IMR-90 (cell line): ENCODE measurements at regions not wholly inside any gene's neighbourhood (a gene's known extent, or its start where the extent isn't known, plus 50 kb on each side); places are given as distances from the start of the nearest gene placed in this dataset.

Experiments
- ATAC-seq: fragments of 200-7000 bp; cut with Tn5 transposase; 2 replicates; pipeline ENCODE4 v1.9.1; 2020; ENCODE audit warnings: low read depth, mild to moderate bottlenecking, moderate library complexity
- BruUV-seq: library from RNA; stranded (reverse); fragments of 400-500 nt; replicated peaks from 2 replicates; lab custom pipeline; 2021; lab: Mats Ljungman, UMichigan
- CTCF ChIA-PET: fragments of 300-600 bp; formaldehyde crosslinking; extraction: SDS; loops from one replicate; lab custom pipeline; 2021; ENCODE audit warnings: antibody characterized with exemption; lab: Yijun Ruan, JAX
- POLR2A ChIA-PET: fragments of 300-600 bp; sonication (Branson Sonifier 250); formaldehyde crosslinking; loops from one replicate; lab custom pipeline; 2022; ENCODE audit warnings: antibody characterized with exemption; ENCODE audit not compliant: unreplicated experiment; lab: Charles Lee
- DNase-seq: peaks from one replicate; pipeline ENCODE4 v3.0.0; 2013
- H2AFZ ChIP-seq: replicated peaks from 2 replicates; pipeline ENCODE3; 2013; ENCODE audit warnings: low read length, mild to moderate bottlenecking; ENCODE audit not compliant: poor library complexity
- H2AK5ac ChIP-seq: 2 replicates; pipeline ENCODE4 v1.6.1; 2013; ENCODE audit warnings: low read depth, low read length, inconsistent platforms
- H2AK9ac ChIP-seq: replicated peaks from 2 replicates; pipeline ENCODE3; 2013; ENCODE audit warnings: mild to moderate bottlenecking, low read depth, low read length, moderate library complexity; ENCODE audit not compliant: poor library complexity
- H2BK120ac ChIP-seq: 2 replicates; pipeline ENCODE4 v1.6.1; 2013; ENCODE audit warnings: low read depth, low read length, inconsistent platforms
- H2BK15ac ChIP-seq: 3 replicates; pipeline ENCODE4 v1.6.1; 2013; ENCODE audit warnings: low read depth, low read length, inconsistent platforms
- H2BK20ac ChIP-seq: 2 replicates; pipeline ENCODE4 v1.6.1; 2013; ENCODE audit warnings: low read depth, mild to moderate bottlenecking, inconsistent platforms, low read length, moderate library complexity
- H2BK5ac ChIP-seq: 2 replicates; pipeline ENCODE4 v1.6.1; 2013; ENCODE audit warnings: mild to moderate bottlenecking, low read depth, low read length, inconsistent platforms; ENCODE audit not compliant: poor library complexity, severe bottlenecking
- H3K14ac ChIP-seq: replicated peaks from 2 replicates; pipeline ENCODE4 v1.6.1; 2013; ENCODE audit warnings: low read depth, low read length, inconsistent platforms
- H3K18ac ChIP-seq: 2 replicates; pipeline ENCODE4 v1.6.1; 2013; ENCODE audit warnings: low read depth, low read length, control low read depth
- H3K23ac ChIP-seq: 2 replicates; pipeline ENCODE4 v1.6.1; 2013; ENCODE audit warnings: low read depth, low read length, inconsistent platforms
- H3K27ac ChIP-seq: 2 replicates; pipeline ENCODE4 v1.5.1; 2013; ENCODE audit warnings: mild to moderate bottlenecking, control low read depth, low read length; ENCODE audit not compliant: insufficient read depth
- H3K27me3 ChIP-seq: 2 replicates; pipeline ENCODE4 v1.6.1; 2013; ENCODE audit warnings: low read length; ENCODE audit not compliant: control insufficient read depth, insufficient read depth
- H3K36me3 ChIP-seq: 2 replicates; pipeline ENCODE4 v1.6.1; 2013; ENCODE audit warnings: low read length, mixed read lengths; ENCODE audit not compliant: control insufficient read depth, insufficient read depth
- H3K4ac ChIP-seq: 2 replicates; pipeline ENCODE4 v1.6.1; 2013; ENCODE audit warnings: low read depth, low read length, inconsistent platforms
- H3K4me1 ChIP-seq: 2 replicates; pipeline ENCODE4 v1.6.1; 2013; ENCODE audit warnings: low read length, mixed read lengths; ENCODE audit not compliant: control insufficient read depth, insufficient read depth
- H3K4me2 ChIP-seq: 2 replicates; pipeline ENCODE4 v1.6.1; 2013; ENCODE audit warnings: low read depth, mild to moderate bottlenecking, control low read depth, low read length, moderate library complexity
- H3K4me3 ChIP-seq: 2 replicates; pipeline ENCODE4 v1.5.1; 2013; ENCODE audit warnings: low read depth, mild to moderate bottlenecking, control low read depth, low read length, moderate library complexity; ENCODE audit not compliant: insufficient read depth
- H3K56ac ChIP-seq: 2 replicates; pipeline ENCODE4 v1.6.1; 2013; ENCODE audit warnings: low read length, inconsistent platforms; ENCODE audit not compliant: insufficient read depth; ENCODE audit errors: extremely low read depth
- H3K79me1 ChIP-seq, 2 experiments: 2 replicates each; pipeline ENCODE4 v1.6.1; 2013; ENCODE audit warnings: low read length in 2 of 2, inconsistent platforms in 1 of 2, low read depth in 1 of 2
- H3K9ac ChIP-seq: 2 replicates; pipeline ENCODE4 v1.6.1; 2013; ENCODE audit warnings: low read depth, low read length, control low read depth
- H3K9me1 ChIP-seq: 2 replicates; pipeline ENCODE4 v1.6.1; 2013; ENCODE audit warnings: low read length, inconsistent platforms; ENCODE audit not compliant: insufficient read depth
- H3K9me3 ChIP-seq: 2 replicates; pipeline ENCODE4 v1.6.1; 2013; ENCODE audit warnings: low read length; ENCODE audit not compliant: control insufficient read depth, insufficient read depth
- H4K20me1 ChIP-seq: 2 replicates; pipeline ENCODE4 v1.6.1; 2013; ENCODE audit warnings: low read length, inconsistent platforms; ENCODE audit not compliant: insufficient read depth
- H4K5ac ChIP-seq: 2 replicates; pipeline ENCODE4 v1.6.1; 2013; ENCODE audit warnings: mild to moderate bottlenecking, low read depth, low read length, control low read depth
- H4K8ac ChIP-seq, 2 experiments: 2 replicates each; pipeline ENCODE4 v1.6.1; 2013; ENCODE audit warnings: low read depth in 2 of 2, low read length in 2 of 2, control low read depth in 1 of 2, inconsistent platforms in 1 of 2
- H4K91ac ChIP-seq: 2 replicates; pipeline ENCODE4 v1.6.1; 2013; ENCODE audit warnings: low read depth, low read length, inconsistent platforms; ENCODE audit not compliant: insufficient read depth
- BHLHE40 ChIP-seq: fragments of 150-350 bp; IDR thresholded peaks from 2 replicates; pipeline ENCODE4 v1.6.1; 2016; ENCODE audit warnings: mild to moderate bottlenecking, low read depth, low read length
- CEBPB ChIP-seq: IDR thresholded peaks from 2 replicates; pipeline ENCODE4 v1.6.1; 2012; ENCODE audit warnings: low read depth, low read length, improper control_type of control experiment
- CHD1 ChIP-seq: IDR thresholded peaks from 2 replicates; pipeline ENCODE4 v1.6.1; 2012; ENCODE audit warnings: low read depth, low read length, improper control_type of control experiment
- CTCF ChIP-seq: conservative IDR thresholded peaks from 2 replicates; pipeline ENCODE4 v1.5.1; 2012; ENCODE audit warnings: mild to moderate bottlenecking, low read depth, low read length, improper control_type of control experiment
- ELK1 ChIP-seq: fragments of 150-350 bp; IDR thresholded peaks from 2 replicates; pipeline ENCODE4 v1.6.1; 2016; ENCODE audit warnings: low read depth, mild to moderate bottlenecking, low read length, moderate library complexity, borderline replicate concordance
- FOS ChIP-seq: fragments of 150-350 bp; IDR thresholded peaks from 2 replicates; pipeline ENCODE4 v1.6.1; 2016; ENCODE audit warnings: low read depth, low read length
- MAFK ChIP-seq: IDR thresholded peaks from 2 replicates; pipeline ENCODE4 v1.6.1; 2012; ENCODE audit warnings: low read depth, low read length, improper control_type of control experiment
- MAZ ChIP-seq: IDR thresholded peaks from 2 replicates; pipeline ENCODE4 v1.6.1; 2012; ENCODE audit warnings: low read depth, mild to moderate bottlenecking, low read length, improper control_type of control experiment, moderate library complexity, borderline replicate concordance
- MXI1 ChIP-seq: IDR thresholded peaks from 2 replicates; pipeline ENCODE4 v1.6.1; 2012; ENCODE audit warnings: low read depth, mild to moderate bottlenecking, low read length, moderate library complexity, borderline replicate concordance
- NFE2L2 ChIP-seq: fragments of 150-350 bp; IDR thresholded peaks from 2 replicates; pipeline ENCODE4 v1.6.1; 2016; ENCODE audit warnings: low read depth, mild to moderate bottlenecking, low read length
- POLR2A ChIP-seq: IDR thresholded peaks from 2 replicates; pipeline ENCODE4 v1.6.1; 2012; ENCODE audit warnings: mild to moderate bottlenecking, low read depth, low read length
- RCOR1 ChIP-seq: IDR thresholded peaks from 2 replicates; pipeline ENCODE4 v1.6.1; 2012; ENCODE audit warnings: mild to moderate bottlenecking, low read length, improper control_type of control experiment; ENCODE audit not compliant: insufficient replicate concordance
- RFX5 ChIP-seq: IDR thresholded peaks from 2 replicates; pipeline ENCODE4 v1.8.0; 2012; ENCODE audit warnings: low read depth, mild to moderate bottlenecking, low read length, moderate library complexity
- SMC3 ChIP-seq: fragments of 150-350 bp; IDR thresholded peaks from 2 replicates; pipeline ENCODE4 v1.6.1; 2016; ENCODE audit warnings: low read depth, mild to moderate bottlenecking, antibody characterized with exemption, low read length, moderate library complexity
- USF2 ChIP-seq: fragments of 150-350 bp; IDR thresholded peaks from 2 replicates; pipeline ENCODE4 v1.6.1; 2017; ENCODE audit warnings: mild to moderate bottlenecking, antibody characterized with exemption, low read length, low read depth
- WGBS, 2 experiments: methylation state at CpG; one replicate each; pipeline versions ENCODE4 v1.1.5 to v1.1.7; 2013; ENCODE audit warnings: missing lambda C conversion rate in 2 of 2; ENCODE audit not compliant: insufficient read length in 1 of 2; ENCODE audit errors: extremely low coverage in 2 of 2; 5-methylcytosine and 5-hydroxymethylcytosine counted together
- dilution Hi-C: fragments of 300-500 bp; cut with HindIII; formaldehyde crosslinking; loops from one replicate; pipeline ENCODE4 v1.14.3; 2018; ENCODE audit warnings: low sequenced_read_pairs; ENCODE audit not compliant: unreplicated experiment
- in situ Hi-C: fragments of 300-500 bp; cut with MboI; formaldehyde crosslinking; loops from 3 replicates; pipeline ENCODE4 v1.14.3; 2019; ENCODE audit warnings: low sequenced_read_pairs, inconsistent platforms, mixed read lengths
- intact Hi-C: fragments of 100-400 bp; cut with micrococcal nuclease; formaldehyde crosslinking; loops from 2 replicates; pipeline ENCODE4 v1.10.0; 2022

DNA sequence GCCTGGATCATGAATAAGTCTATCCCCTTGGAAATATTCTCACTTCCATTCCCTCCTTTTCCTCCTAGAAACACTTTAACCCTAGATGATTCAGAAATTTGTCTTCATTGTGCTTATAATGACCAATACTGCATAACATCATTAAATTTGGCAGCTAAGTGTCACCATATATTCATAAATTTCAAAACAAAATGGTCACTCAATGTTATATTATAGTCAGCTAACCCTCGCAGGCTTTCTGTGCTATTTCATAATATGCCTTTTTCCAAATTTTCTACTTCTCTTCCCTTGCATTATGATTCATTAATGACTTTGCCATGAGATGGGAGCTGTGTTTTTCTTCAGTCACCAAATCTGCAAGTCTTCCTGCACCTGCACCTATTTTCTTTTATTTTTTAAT lies 308.3 kb upstream of the AKR1E2 start:
- Histone ChIP-seq H2BK20ac (no peak overlapping the region), H3K9ac (no peak overlapping the region), H2AFZ (no peak overlapping the region), H3K4me3 (no peak overlapping the region), H2AK9ac (no peak overlapping the region), H3K4ac (no peak overlapping the region), H4K8ac (no peak overlapping the region), H2BK120ac (no peak overlapping the region), H3K14ac (no peak overlapping the region), H2AK5ac (no peak overlapping the region), H3K18ac (no peak overlapping the region), H3K79me1 (no peaks in the 10 kb centered on the region), H3K27me3 (no peaks in the 10 kb centered on the region), H4K5ac (no peak overlapping the region), H2BK5ac (no peak overlapping the region), H4K20me1 (no peaks in the 10 kb centered on the region), H3K27ac (no peak overlapping the region), H3K36me3 (no peaks in the 10 kb centered on the region), H3K4me1 (no peaks in the 10 kb centered on the region), H3K4me2 (no peak overlapping the region), H2BK15ac (no peak overlapping the region), H3K23ac (no peak overlapping the region), H3K56ac (no peak overlapping the region), H4K91ac (no peak overlapping the region), H3K9me3 (0 out of 2 replicates have a peak, but pooled peaks cover 2% of the 10 kb centered on the region), H3K9me1 (no peaks in the 10 kb centered on the region)
- WGBS, 2 experiments = no CpG with 5 or more reads among the region's 1 CpG
- no peak for TF ChIP-seq MAFK
- no peak for TF ChIP-seq CHD1
- no peak for TF ChIP-seq ELK1
- TF ChIP-seq FOS = no peak
- no peak for TF ChIP-seq RCOR1
- no peak for TF ChIP-seq USF2
- no peak for TF ChIP-seq CTCF
- no peak for TF ChIP-seq CEBPB
- TF ChIP-seq RFX5 = no peak
- TF ChIP-seq MXI1 = no peak
- TF ChIP-seq MAZ = no peak
- no peak for TF ChIP-seq BHLHE40
- no peak for TF ChIP-seq NFE2L2
- TF ChIP-seq POLR2A = no peak
- no peak for TF ChIP-seq SMC3
- intact Hi-C loops (loop anchor here (10.0 kb wide), 1 partner anchor 1323 kb away; no protein-coding TSS in a partner anchor), dilution Hi-C loops (no loop called here), in situ Hi-C loops (loop anchor here (25.0 kb wide), 1 partner anchor 1305 kb away; no protein-coding TSS in a partner anchor)
- no peak for ATAC-seq
- DNase-seq = no peak
- CTCF ChIA-PET = no interaction called here
- BruUV-seq = no TSS peak
- POLR2A ChIA-PET = interaction anchor here (0.6 kb wide), 1 partner anchor 130 kb away, joined by 4 read pairs; no protein-coding TSS in a partner anchor
